NCI-H524 treated with DMSO at 0.1 percent for 48 hours (cell line): ENCODE measurements at regions not wholly inside any gene's neighbourhood (a gene's known extent, or its start where the extent isn't known, plus 50 kb on each side); places are given as distances from the start of the nearest gene placed in this dataset.
"Not testable (repeated sequence)": the region's sequence is repeated elsewhere in the genome, so short reads cannot be mapped to it uniquely, and the experiment has no call there.

Source experiments
- DNase-seq: peaks from one replicate; lab custom pipeline; 2025; lab: John Stamatoyannopoulos, UW

GRCh38 chr12:30203981-30204380, 420.2 kb upstream of the TMTC1 start:
- no peak for DNase-seq

GRCh38 chr12:30202521-30203254, 418.9 kb upstream of the TMTC1 start:
- DNase-seq = no peak

GRCh38 chr12:30201301-30202160, 417.8 kb upstream of the TMTC1 start:
- DNase-seq = no peak

- DNase-seq = no peak
Measured at GRCh38 chr12:30200864-30201263, 417.1 kb upstream of the TMTC1 start.

- DNase-seq = no peak
Measured at GRCh38 chr12:30197392-30198057, 413.8 kb upstream of the TMTC1 start.

GRCh38 chr12:30191696-30192455, 408.1 kb upstream of the TMTC1 start:
- no peak for DNase-seq

- no peak for DNase-seq
Measured at GRCh38 chr12:30188602-30189326, 405.0 kb upstream of the TMTC1 start.

- no peak for DNase-seq
Measured at GRCh38 chr12:30187426-30187825, 403.7 kb upstream of the TMTC1 start.

- DNase-seq = no peak
Measured at GRCh38 chr12:30181334-30181733, 397.6 kb upstream of the TMTC1 start.

GRCh38 chr12:30180602-30181001, 396.9 kb upstream of the TMTC1 start:
- no peak for DNase-seq

- DNase-seq = no peak
Measured at GRCh38 chr12:30178916-30179315, 395.2 kb upstream of the TMTC1 start.

- DNase-seq = no peak
Measured at GRCh38 chr12:30169839-30170591, 386.3 kb upstream of the TMTC1 start.

- DNase-seq = no peak
Measured at GRCh38 chr12:30166006-30166795, 382.5 kb upstream of the TMTC1 start.

GRCh38 chr12:30164382-30165318, 380.9 kb upstream of the TMTC1 start:
- DNase-seq = no peak

GRCh38 chr12:30156833-30157232, 373.1 kb upstream of the TMTC1 start:
- DNase-seq = not testable (repeated sequence)

GRCh38 chr12:30155001-30155730, 371.4 kb upstream of the TMTC1 start:
- no peak for DNase-seq

- no peak for DNase-seq
Measured at GRCh38 chr12:30153981-30154380, 370.2 kb upstream of the TMTC1 start.

GRCh38 chr12:30152705-30153104, 369.0 kb upstream of the TMTC1 start:
- no peak for DNase-seq
